PC-9 (cell line): ENCODE measurements at regions not wholly inside any gene's neighbourhood (a gene's known extent, or its start where the extent isn't known, plus 50 kb on each side); places are given as distances from the start of the nearest gene placed in this dataset.

Experiments used
- BruUV-seq: library from RNA; stranded (reverse); fragments of 400-500 nt; replicated peaks from 2 replicates; lab custom pipeline; 2021; lab: Mats Ljungman, UMichigan
- CTCF ChIA-PET: fragments of 300-600 bp; sonication (Branson Sonifier 250); formaldehyde crosslinking; loops from one replicate; lab custom pipeline; 2022; ENCODE audit warnings: antibody characterized with exemption; lab: Charles Lee
- POLR2A ChIA-PET: fragments of 300-600 bp; sonication (Branson Sonifier 250); formaldehyde crosslinking; loops from one replicate; lab custom pipeline; 2022; ENCODE audit warnings: antibody characterized with exemption; ENCODE audit not compliant: unreplicated experiment; lab: Charles Lee
- DNase-seq, 2 experiments: peaks; one replicate each; pipeline versions ENCODE4 v3.0.0 to v3.0.0-alpha.2; 2015 to 2022; ENCODE audit warnings: mixed read lengths in 1 of 2
- H2AFZ ChIP-seq: fragments of 200-600 bp; sonication (generic); 2 replicates; pipeline ENCODE4 v1.8.1; 2017; ENCODE audit warnings: antibody characterized with exemption
- H3F3A ChIP-seq: fragments of 200-600 bp; sonication (generic); 2 replicates; pipeline ENCODE4 v1.8.1; 2017; ENCODE audit warnings: antibody characterized with exemption, mild to moderate bottlenecking, low read depth; ENCODE audit not compliant: insufficient read depth
- H3K27ac ChIP-seq: fragments of 200-600 bp; sonication (generic); 2 replicates; pipeline ENCODE4 v1.6.1; 2016; ENCODE audit warnings: mixed run types
- H3K27me3 ChIP-seq: fragments of 200-600 bp; sonication (generic); 2 replicates; pipeline ENCODE4 v1.6.1; 2016; ENCODE audit warnings: low read depth, mixed run types; ENCODE audit not compliant: insufficient read depth
- H3K36me3 ChIP-seq: fragments of 200-600 bp; sonication (generic); 2 replicates; pipeline ENCODE4 v1.6.1; 2016; ENCODE audit warnings: low read depth, mixed run types
- H3K4me1 ChIP-seq: fragments of 200-600 bp; sonication (generic); replicated peaks from 2 replicates; pipeline ENCODE4 v1.6.1; 2016; ENCODE audit warnings: mixed run types; ENCODE audit not compliant: insufficient read depth
- H3K4me2 ChIP-seq: fragments of 200-600 bp; sonication (generic); 2 replicates; pipeline ENCODE4 v1.6.1; 2017; ENCODE audit warnings: mixed run types
- H3K4me3 ChIP-seq: fragments of 200-600 bp; sonication (generic); 2 replicates; pipeline ENCODE4 v1.6.1; 2016; ENCODE audit warnings: mixed run types
- H3K79me2 ChIP-seq: fragments of 200-600 bp; sonication (generic); 2 replicates; pipeline ENCODE4 v1.6.1; 2017; ENCODE audit warnings: low read depth, mixed run types
- H3K9me2 ChIP-seq: fragments of 200-600 bp; sonication (generic); 2 replicates; pipeline ENCODE4 v1.8.1; 2017; ENCODE audit warnings: mild to moderate bottlenecking; ENCODE audit not compliant: insufficient read depth
- H3K9me3 ChIP-seq: fragments of 200-600 bp; sonication (generic); 2 replicates; pipeline ENCODE4 v1.8.1; 2016; ENCODE audit warnings: low read depth; ENCODE audit not compliant: insufficient read depth
- H4K20me1 ChIP-seq: fragments of 200-600 bp; sonication (generic); 2 replicates; pipeline ENCODE4 v1.8.1; 2017; ENCODE audit not compliant: insufficient read depth
- CTCF ChIP-seq: fragments of 200-600 bp; sonication (generic); conservative IDR thresholded peaks from 2 replicates; pipeline ENCODE4 v1.6.1; 2017; ENCODE audit warnings: mixed run types, antibody characterized with exemption, mild to moderate bottlenecking, moderate library complexity
- EZH2 ChIP-seq: fragments of 200-600 bp; sonication (generic); IDR thresholded peaks from 2 replicates; pipeline ENCODE4 v1.8.0; 2017; ENCODE audit warnings: antibody characterized with exemption, low read depth
- intact Hi-C: fragments of 100-400 bp; cut with micrococcal nuclease; formaldehyde crosslinking; loops from one replicate; pipeline ENCODE4 v1.10.0; 2022; ENCODE audit not compliant: unreplicated experiment

- Histone ChIP-seq H3K9me2 (no peaks in the 10 kb centered on the region), H3K36me3 (no peaks in the 10 kb centered on the region), H3K79me2 (no peaks in the 10 kb centered on the region), H4K20me1 (no peaks in the 10 kb centered on the region), H3F3A (no peaks in the 10 kb centered on the region), H3K27ac (no peak overlapping the region), H3K9me3 (no peaks in the 10 kb centered on the region), H3K4me1 (no peaks in the 10 kb centered on the region), H3K4me2 (no peak overlapping the region), H2AFZ (no peak overlapping the region), H3K4me3 (no peak overlapping the region), H3K27me3 (no peaks in the 10 kb centered on the region)
- TF ChIP-seq CTCF (no peak), EZH2 (no peak)
- intact Hi-C loops = no loop called here
- DNase-seq = no peak
- BruUV-seq = no TSS peak
- POLR2A ChIA-PET = no interaction called here
- CTCF ChIA-PET = no interaction called here
Observed at GRCh38 chr2:183604065-183604464, 479.8 kb downstream of the NUP35 start.

GRCh38 chr2:183605440-183605839 lies 481.2 kb downstream of the NUP35 start:
- DNase-seq = no peak
- no peaks in the 10 kb centered on the region for H3K9me2 ChIP-seq
- intact Hi-C loops = no loop called here
- no peaks in the 10 kb centered on the region for H3K4me1 ChIP-seq
- no peak overlapping the region for H3K27ac ChIP-seq
- ChIA-PET POLR2A (no interaction called here), CTCF (no interaction called here)
- TF ChIP-seq EZH2 (no peak), CTCF (no peak)
- no peak overlapping the region for H3K4me2 ChIP-seq
- no peaks in the 10 kb centered on the region for H3K9me3 ChIP-seq
- H3K79me2 ChIP-seq = no peaks in the 10 kb centered on the region
- H4K20me1 ChIP-seq = no peaks in the 10 kb centered on the region
- no peak overlapping the region for H3K4me3 ChIP-seq
- no peaks in the 10 kb centered on the region for H3K27me3 ChIP-seq
- H2AFZ ChIP-seq = no peak overlapping the region
- H3K36me3 ChIP-seq = no peaks in the 10 kb centered on the region
- BruUV-seq = no TSS peak
- no peaks in the 10 kb centered on the region for H3F3A ChIP-seq

GRCh38 chr2:183606022-183606717 lies 481.9 kb downstream of the NUP35 start:
- H2AFZ ChIP-seq = no peak overlapping the region
- no peaks in the 10 kb centered on the region for H3K9me2 ChIP-seq
- H3K9me3 ChIP-seq = no peaks in the 10 kb centered on the region
- H3K4me3 ChIP-seq = no peak overlapping the region
- no peaks in the 10 kb centered on the region for H3K27me3 ChIP-seq
- no peaks in the 10 kb centered on the region for H4K20me1 ChIP-seq
- intact Hi-C loops = no loop called here
- no peaks in the 10 kb centered on the region for H3K79me2 ChIP-seq
- no TSS peak for BruUV-seq
- H3K36me3 ChIP-seq = no peaks in the 10 kb centered on the region
- H3K4me1 ChIP-seq = no peaks in the 10 kb centered on the region
- ChIA-PET POLR2A (no interaction called here), CTCF (no interaction called here)
- H3K27ac ChIP-seq = no peak overlapping the region
- H3K4me2 ChIP-seq = no peak overlapping the region
- TF ChIP-seq EZH2 (no peak), CTCF (no peak)
- H3F3A ChIP-seq = no peaks in the 10 kb centered on the region
- no peak for DNase-seq
